Stimulated activated CD8-positive, alpha-beta memory T cell treated with anti-CD3 and anti-CD28 coated beads, Interleukin-4, amount 100 ng/mL, for 48 hours (primary cell): ENCODE measurements at regions not wholly inside any gene's neighbourhood (a gene's known extent, or its start where the extent isn't known, plus 50 kb on each side); places are given as distances from the start of the nearest gene placed in this dataset.
"Not testable (repeated sequence)": the region's sequence is repeated elsewhere in the genome, so short reads cannot be mapped to it uniquely, and the experiment has no call there.

Source experiments
- DNase-seq: peaks from one replicate; pipeline ENCODE4 v3.0.0-alpha.2; 2020

DNA sequence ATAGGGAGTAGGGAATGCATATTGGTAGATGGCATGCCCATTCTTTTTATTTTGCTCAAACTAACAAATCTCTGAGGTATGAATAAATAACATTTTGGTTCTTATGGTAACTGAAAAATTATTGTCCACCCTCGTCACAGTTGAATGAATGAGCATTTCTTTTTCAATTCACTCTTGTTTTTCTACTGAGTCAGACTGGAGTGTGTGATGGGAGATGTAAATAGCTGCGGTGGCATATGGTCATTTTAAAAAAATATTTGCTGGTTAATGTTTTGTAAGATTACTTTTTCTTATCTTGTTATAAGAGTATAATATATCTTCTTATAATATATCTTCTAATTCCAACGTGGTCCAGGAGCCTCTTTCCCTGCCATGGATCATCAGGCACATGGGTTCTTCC lies 586.5 kb downstream of the SLITRK5 start:
- DNase-seq = no peak

DNA sequence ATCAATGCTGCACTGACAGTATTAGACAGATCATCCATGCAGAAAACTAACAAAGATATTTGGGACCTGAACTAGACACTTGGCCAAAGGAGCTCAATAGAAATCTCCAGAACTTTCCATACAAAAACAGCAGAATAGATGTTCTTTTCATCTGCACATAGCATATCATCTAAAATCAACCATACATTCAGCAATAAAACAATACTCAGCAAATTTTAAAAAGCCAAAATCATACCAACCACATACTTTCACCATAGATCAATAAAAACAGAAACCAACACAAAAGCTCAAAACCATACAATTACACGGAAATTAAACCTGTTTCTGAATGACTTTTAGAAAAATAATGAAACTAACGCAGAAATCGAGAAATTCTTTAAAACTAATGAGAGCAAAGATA lies 592.6 kb downstream of the SLITRK5 start:
- DNase-seq = no peak

DNA sequence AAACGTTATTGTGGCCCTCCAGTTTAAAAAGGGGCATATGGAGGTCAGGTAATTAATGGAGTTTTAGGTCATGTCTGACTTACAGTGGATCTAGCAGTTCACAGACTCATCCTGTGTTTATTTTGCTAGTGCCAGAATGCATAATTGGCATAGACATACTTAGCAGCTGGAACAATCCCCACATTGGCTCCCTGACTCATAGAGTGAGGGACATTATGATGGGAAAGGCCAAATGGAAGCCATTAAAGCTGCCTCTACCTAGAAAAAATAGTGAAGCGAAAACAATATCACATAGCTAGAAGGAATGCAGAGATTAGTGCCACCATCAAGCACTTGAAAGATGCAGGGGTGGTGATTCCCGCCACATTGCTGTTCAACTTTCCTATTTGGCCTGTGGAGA lies 610.7 kb downstream of the SLITRK5 start:
- DNase-seq = no peak

DNA sequence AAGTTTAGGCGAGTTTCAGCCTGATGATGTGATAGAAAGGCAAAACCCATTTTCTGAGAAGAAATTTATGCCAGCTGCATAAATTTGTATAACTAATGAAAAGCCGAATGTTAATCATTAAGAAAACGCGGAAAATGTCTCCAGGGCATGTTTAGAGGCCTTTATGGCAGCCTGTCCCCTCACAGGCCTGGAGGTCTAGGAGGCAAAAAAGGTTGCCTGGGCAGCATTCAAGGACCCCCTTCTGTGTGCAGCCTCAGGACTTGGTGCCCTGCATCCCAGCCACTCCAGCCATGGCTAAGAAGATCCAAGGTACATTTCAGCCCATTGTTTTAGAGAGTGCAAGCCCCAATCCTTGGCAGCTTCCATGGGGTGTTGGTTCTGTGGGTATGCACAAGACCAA lies 614.2 kb downstream of the SLITRK5 start:
- no peak for DNase-seq

DNA sequence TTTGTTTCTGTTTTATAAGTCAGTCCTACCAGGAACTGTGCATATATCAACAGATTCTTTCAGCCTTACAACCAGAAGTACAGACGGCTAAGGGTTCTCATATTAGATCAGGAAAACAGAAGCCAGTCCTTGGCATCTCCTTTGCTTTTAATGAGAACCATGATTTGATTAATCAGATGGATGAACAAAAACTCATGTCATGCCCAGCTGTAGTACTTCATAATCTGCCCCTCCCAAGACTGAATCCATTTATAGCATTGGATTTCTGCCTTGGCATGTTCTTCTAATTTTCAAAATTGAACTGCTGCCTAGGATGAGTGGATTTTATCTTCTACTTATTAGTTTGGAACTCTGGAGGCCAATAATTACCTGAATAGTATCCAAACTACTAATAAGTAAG lies 617.2 kb downstream of the SLITRK5 start:
- DNase-seq = no peak

DNA sequence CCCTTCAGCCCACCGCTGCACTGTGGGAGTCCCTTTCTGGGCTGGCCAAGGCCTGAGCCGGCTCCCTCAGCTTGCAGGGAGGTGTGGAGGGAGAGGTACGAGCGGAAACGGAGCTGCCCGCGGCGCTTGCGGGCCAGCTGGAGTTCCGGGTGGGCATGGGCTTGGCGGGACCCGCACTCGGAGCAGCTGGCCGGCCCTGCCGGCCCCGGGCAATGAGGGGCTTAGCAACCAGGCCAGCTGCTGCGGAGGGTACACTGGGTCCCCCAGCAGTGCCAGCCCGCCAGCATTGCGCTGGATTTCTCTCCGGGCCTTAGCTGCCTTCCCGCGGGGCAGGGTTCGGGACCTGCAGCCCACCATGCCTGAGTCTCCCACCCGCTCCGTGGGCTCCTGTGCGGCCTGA lies 620.6 kb downstream of the SLITRK5 start:
- not testable (repeated sequence) for DNase-seq

DNA sequence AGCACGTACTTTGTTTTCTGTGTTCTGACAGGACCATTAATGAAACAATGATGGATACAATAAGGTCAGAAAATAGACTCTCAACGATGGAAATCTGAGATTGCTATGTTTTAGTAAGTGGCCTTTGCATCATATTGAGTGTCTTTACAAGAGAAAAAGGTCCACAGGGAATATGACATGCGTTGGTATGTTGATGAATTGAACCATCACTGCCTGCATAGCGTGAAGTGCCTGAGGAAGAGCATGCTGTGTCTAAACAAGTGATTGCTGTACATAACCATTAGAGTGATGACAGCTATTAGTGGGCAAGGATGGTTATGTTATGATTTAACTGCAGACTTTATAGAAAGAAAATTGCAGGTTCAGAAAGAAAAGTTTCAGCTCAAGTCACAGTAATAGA lies 623.2 kb downstream of the SLITRK5 start:
- DNase-seq = no peak

DNA sequence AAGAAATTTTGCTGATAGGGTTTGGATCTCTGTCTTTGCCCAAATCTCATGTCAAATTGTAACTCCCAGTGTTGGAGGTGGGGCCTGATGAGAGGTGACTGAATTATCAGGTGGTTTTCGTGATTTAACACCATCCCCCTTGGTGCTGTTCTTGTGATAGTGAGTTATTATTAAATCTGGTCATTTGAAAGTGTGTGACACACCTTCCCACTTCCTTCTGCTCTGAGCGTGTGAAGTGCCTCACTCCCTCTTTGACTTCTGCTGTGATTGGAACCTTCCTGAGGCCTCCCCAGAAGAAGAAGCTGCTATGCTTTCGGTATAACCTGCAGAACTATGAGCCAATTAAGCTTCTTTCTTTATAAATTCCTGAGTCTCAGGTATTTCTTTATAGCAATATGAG lies 632.0 kb downstream of the SLITRK5 start:
- no peak for DNase-seq

DNA sequence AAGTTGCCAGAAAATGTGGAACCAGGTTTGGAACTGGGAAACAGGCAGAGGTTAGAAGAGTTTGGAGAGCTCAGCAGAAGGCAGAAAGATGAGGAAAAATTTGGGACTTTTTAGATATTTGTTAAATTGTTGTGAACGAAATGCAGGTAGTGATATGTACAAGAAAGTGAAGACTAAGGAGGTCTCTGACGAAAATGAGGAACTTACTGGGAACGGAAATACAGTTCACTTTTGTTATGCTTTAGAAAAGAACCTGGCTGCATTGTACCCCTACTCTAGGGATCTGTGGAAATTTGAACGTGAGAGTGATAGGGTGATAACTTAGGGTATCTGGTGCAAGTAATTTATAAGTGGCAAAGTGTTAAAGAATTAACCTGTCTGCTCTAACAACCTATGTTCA lies 632.4 kb downstream of the SLITRK5 start:
- no peak for DNase-seq

DNA sequence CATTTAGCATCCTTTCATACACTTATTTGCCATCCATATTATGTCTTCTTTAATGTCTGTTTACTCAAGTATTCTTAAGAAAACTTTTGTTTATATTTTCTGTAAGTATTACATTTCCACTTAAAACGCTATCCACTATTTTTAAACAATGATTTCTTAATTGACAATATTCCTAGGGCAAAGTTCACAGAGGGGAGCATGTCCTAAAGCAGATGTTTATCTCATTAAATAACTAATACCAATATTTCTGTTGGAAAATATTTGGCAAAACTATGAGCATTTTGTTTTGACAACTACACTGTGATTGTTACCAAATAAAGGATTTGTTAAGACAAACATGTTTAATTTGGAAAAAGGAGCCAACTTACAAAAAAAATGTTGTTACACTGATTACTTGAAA lies 643.3 kb downstream of the SLITRK5 start:
- DNase-seq = no peak

DNA sequence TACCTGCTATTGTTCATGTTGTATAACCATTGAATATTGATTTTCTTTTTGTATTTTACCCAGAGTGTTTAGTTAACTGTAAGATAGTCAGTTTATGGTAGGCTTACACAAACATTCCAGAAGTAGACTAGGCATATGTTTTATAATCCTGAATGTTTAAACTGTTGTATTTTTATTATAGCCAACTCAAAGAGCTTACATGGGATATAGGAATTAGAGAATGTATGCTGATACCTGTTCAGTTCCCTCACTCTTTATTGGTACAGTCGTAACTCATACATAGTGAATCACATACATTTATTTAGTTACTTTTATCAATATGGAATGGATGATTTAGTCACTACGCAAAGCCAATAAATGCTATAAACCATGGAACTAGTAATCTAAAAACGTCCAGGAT lies 657.9 kb downstream of the SLITRK5 start:
- DNase-seq = no peak

DNA sequence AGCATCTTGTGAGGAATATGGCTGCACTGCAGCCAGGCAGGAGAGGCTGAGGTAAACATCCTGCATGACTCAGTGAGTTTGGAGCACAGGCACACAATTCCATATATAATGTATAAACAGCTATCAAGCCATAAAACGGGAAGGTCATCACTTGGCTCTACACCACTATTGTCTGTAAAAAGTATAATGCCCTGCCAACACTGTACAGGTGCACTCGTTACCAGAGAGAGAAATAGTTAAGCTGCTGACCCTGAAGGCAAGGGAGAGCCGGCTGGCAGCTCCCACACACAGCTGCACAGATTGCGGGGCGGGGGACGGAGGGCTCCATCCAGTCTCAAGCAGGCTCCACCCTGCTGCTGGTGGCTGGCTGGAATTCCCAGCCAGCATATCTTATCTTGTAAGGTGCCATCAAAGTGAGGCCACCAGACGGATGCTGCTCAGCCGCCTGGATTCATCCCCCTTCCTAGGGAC lies 668.1 kb downstream of the SLITRK5 start:
- DNase-seq = no peak

DNA sequence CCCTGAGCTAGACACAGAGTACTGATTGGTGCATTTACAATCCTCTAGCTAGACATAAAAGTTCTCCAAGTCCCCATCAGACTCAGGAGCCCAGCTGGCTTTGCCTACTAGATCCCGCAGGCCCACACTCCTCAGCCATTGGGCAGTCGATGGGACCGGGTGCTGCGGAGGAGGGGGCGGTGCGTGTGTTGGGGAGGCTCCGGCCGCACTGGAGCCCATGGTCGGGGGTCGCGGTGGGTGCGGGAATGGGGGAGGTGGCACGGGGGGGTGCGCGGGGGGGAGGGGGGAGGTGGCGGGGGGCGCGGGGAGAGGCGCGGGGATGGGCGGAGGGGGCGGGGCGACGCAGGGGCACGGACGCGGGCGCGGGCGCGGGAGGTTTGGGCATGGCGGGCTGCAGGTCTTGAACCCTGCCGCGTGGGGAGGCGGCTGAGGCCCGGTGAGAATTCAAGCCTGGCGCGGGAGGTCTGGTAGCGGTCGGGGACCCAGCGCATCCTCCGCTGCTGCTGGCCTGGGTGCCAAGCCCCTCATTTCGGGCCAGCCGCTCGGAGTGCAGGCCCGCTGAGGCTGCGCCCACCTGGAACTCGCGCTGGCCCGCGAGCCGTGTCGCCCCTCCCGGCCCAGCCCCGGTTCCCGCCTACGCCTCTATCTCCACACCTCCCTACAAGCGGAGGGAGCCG lies 674.1 kb downstream of the SLITRK5 start:
- DNase-seq = no peak

DNA sequence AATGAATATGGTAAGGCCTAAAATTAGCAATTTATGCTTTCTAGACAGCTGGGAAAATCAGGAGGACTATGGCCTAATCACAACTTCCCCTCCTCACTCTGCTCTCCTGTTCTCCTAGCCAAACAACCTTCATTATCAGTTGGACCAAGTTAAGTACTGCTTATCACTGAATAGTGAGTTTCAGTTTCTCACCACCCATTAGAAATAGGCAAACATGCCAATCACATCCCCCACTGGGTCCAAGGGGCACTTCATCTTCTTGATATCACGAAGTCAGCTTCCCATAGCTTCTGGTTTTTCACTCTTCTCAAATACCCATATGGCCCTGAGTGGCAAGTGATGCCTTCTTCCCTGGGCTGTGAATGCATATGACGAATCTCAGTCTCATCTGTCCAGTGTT lies 689.6 kb downstream of the SLITRK5 start:
- DNase-seq = no peak

DNA sequence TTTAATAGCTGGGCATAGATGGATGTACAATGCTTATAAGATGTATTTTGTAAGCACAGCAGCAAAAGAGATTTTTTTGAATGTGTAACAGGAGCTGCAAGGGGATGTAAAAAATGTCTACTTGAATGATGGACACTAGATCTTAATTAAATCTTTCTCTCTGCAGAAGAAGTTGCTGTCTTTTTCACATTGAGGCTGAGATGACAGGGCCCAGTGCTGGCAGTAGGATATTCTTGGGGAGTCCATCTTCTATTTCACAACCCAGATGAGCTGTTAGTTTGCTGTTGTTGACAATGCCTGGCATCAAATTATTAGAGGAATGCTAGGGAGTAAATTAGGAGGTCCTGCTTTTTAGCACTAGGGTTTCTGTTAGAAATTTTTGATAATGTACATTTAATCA lies 698.7 kb downstream of the SLITRK5 start:
- no peak for DNase-seq

DNA sequence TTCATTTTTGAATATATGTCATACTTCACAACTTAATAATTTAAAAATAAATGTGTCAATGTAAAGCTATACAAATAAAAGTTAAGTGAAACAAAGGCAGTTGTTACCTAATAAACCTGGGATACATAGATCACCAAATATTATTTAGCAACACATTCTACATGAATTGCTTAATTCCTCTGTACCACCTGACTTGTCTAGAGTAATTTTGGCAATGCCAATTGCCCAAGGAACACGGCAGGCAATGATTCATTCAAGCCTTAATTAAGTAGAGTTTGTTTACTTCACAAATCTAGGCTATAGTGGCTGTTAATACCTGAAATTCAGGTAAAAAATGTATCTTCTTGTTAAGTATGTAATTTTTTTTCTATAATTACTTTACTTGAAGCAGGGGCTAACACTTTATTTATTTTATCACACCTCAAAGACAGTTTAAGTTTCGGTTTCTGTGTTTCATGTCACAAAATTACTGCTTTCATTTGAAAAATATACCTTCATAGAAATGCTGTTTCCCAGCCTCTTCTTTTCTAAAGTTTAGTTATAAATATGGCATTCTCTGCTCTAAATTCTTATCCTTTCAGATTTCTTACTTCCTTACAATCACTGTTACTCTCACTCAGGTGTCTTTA lies 705.7 kb downstream of the SLITRK5 start:
- DNase-seq = no peak

DNA sequence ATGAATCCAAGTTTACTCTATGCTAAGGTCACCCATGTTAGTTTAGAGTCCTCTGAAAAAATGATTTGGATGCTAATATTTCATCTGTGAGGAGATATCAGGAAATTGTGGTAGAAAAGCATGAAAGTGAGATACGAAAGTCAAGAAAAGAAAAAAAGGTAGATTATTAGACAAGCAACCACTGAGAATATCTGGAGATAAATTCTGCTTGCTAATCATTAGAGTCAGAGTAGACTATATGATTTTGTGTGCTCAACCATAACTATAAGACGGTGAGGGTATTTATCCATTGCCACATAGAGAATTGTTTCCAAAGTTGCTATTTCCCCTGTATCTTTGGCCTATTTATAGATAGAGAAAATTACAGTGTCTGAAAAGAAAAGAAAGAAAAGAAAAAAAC lies 706.7 kb downstream of the SLITRK5 start:
- no peak for DNase-seq

DNA sequence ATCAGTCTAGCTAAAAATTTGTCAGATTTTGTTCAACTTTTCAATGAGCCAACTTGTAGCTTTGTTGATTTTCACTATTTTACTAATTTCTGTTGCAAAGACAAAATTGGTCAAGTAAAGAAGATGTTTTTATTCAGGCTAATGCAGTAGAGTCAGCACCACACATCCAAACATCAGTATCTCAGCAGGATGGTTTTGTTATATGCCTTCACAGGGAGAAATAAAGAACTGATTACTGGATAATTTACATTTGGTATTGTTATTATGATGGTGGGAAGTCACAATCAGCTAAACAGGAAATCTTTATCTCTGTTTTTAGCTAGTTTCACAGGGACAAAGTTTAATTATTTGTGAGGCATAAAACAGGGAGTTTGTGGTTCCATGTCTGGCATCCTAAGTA lies 713.4 kb downstream of the SLITRK5 start:
- DNase-seq = no peak

DNA sequence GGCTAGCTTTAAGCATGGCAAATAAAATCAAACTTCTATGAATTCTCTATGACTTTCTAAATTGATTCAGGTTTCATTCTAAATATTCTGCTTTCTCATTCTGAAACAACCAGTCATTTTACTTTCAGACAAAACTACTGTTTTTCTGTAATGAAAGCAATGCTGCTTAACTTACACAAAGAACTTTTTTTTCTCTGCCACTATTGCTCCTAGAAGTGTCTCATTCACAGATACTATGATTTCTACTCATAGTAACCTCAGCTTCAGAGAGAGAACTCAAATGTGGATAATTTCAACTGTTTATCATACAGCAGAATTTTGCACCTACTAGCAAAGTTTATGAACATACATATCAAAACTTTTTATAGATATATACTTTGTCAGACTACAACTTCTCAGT lies 724.6 kb downstream of the SLITRK5 start:
- DNase-seq = no peak

DNA sequence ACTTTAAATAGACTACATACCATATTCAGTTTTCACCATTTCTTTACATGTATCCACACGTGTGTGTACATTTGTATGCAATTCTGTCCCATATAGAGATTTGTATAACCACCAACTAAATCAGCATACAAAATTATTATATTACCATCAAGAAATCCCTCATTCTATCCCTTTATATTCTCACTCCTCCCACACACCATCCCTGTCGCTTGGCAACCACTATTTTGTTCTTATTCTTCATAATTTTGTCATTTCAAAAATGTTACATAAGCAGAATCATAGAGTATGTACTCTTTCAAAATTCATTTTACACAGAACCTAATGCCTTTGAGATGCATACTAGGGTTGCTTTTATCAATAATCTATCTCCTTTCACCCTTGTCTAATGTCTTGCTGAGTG lies 740.5 kb downstream of the SLITRK5 start:
- no peak for DNase-seq

DNA sequence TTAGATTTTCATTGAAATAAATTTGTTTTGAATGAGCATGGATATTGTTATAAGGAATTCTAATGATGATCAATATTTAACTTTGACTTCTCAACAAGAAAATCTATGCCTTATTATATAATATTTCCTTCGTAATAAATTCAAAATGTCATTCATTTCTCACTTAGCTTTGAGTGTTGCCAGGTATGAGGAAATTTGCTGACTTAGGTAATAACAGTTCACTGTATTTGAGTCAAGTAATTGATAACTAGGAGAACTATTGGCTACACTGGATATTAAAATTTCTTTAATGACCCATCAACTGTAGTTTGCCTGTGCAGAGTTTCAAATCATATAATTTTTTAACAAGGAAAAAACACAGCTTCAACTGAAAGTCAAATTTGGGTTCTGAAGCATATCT lies 746.6 kb downstream of the SLITRK5 start:
- DNase-seq = no peak

DNA sequence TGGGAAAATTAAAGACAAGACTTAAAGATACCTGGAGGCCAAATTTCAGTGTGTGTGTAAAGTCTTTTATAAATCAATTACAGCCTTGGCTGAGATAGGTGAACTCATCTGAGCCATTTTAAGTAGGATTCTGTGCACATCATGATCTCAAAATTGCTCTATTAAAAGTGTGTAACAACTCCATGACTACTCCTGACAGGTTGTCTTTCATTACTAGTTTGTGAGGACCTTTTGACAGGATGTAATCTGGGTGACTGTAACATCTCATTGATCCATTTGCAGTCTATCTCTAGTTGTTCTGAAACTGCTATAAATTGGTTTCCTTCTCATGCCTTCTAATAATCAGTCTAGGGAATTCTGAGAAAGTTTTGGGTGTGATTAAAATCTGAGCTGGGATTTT lies 753.3 kb downstream of the SLITRK5 start:
- DNase-seq = no peak

DNA sequence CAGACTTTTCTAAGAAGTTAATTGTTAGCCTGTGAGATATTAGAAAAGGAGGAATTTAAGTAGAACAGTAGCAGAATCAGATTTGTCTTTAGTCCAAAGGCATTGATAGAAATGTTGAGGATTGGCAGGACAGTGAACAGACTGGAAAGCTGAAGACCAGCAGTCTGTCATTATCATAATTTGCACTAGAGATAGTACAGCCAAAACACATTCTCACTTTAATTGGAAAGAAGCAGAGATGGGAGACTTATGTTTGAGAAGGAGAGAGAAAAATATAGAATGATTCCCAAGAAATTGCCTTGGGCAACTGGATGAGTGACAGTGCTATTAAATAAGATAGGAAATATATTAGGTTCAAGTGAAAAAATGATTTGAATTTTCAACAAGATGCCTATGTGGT lies 755.5 kb downstream of the SLITRK5 start:
- no peak for DNase-seq

DNA sequence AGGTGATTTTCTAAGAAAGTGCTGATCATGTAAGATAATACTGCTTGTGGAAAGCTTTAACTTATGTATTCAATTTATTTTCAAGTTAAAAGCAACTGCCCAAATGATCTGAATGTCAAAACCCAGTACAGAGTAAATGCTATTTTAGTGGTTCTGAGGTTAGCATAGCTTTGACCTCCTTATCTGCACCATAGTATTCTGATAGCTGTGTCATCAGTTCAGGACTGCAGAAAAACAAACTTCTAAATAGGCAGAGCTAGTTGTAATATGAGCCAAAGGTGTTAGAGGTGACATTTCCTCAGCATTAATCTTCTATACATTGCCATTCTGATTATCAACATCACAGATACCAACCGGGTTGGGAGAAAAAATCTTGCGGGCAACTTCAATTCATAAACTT lies 758.7 kb downstream of the SLITRK5 start:
- DNase-seq = no peak

DNA sequence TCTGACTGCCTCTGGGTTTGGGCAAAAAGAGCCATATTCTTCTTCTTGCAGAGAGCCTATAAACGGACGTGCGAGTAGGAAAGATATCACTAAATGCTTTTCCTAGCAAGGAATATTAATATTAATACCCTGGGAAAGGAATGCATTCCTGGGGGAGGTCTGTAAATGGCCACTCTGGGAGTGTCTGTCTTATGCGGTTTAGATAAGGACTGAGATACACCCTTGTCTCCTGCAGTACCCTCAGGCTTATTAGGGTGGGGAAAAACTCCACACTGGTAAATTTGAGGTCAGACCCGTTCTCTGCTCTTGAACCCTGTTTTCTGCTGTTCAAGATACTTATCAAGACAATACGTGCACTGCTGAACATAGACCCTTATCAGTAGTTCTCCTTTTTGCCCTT lies 763.8 kb downstream of the SLITRK5 start:
- DNase-seq = no peak
